HG03025 (cell line): ENCODE measurements at regions not wholly inside any gene's neighbourhood (a gene's known extent, or its start where the extent isn't known, plus 50 kb on each side); places are given as distances from the start of the nearest gene placed in this dataset.

Source experiments
- ATAC-seq: cut with Tn5 transposase; IDR thresholded peaks from one replicate; pipeline ENCODE4 v1.9.1; 2021; ENCODE audit warnings: mild to moderate bottlenecking, moderate library complexity; ENCODE audit not compliant: unreplicated experiment, low FRiP score

DNA sequence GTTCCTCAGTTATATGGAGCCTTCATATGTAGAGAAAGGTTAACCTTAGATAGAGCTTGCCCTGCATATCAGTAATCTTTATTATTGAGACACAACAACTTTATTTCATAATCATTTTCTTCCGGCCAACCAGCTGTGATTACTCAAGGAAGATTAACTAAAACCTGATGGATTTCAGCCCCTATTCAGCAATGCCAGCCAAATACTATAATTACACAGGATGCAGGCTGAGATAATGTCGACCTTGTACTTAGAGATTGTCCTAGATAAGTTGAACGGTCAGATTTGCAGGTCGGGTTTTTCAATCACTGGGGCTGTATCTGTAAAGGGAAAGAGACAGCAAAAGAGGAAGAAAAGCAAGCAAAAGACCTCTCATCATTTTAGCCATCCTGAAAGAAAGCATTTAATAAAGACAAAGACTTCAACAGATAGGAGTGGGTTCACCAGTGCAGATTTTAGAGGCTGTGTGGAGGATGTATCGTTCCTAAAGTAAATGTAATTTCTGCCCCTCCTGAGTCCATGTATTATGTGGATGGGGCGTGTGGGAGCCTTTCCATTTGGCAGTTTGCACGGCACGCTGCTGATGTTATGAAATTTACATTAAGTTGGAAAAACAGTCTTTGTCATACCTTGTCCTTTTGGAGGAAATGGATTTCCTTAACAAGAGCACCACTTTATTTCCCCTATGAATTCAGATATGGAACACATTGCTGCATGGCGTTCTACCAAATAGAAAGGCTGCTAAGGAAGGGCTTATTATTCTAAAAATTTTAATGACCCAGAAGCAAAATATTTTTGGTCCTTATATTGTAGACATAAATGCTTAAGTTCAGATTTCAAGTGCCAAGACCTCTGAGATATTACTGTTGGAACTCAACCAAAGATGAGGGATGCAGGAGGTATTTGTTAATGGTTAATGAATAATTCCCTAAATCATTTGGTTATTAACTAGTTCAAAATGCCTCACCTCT is 496.7 kb downstream of the SPRY1 start:
- no peak for ATAC-seq

DNA sequence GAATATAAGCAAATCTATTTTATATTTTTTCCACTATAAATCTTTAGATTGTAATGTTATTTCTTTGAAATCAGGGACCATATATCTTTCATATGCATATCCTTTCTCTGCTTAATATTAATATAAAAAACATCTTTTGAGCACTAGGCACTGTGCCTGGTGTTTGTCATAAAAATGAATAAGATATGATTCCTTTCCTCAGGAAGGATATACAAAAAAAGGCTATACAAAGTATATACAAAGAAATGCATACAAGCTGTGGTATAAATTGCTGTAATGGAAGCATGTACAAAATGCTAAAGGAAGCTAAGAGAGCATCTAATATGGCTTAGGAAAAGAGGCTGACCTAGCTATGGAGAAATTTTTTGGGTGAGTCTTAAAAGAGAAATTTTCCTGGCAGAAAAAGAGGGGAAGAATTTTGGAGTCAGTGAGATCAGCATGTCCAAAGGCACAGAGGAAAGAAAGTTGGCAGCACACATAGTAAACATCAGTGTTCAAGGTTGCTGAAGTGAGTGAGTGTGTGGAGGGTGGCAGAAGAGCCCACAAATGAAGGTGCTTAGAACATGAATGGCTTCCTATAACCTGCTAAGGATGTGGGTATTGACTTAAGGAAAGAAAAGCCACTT is 500.0 kb downstream of the SPRY1 start:
- ATAC-seq = no peak

DNA sequence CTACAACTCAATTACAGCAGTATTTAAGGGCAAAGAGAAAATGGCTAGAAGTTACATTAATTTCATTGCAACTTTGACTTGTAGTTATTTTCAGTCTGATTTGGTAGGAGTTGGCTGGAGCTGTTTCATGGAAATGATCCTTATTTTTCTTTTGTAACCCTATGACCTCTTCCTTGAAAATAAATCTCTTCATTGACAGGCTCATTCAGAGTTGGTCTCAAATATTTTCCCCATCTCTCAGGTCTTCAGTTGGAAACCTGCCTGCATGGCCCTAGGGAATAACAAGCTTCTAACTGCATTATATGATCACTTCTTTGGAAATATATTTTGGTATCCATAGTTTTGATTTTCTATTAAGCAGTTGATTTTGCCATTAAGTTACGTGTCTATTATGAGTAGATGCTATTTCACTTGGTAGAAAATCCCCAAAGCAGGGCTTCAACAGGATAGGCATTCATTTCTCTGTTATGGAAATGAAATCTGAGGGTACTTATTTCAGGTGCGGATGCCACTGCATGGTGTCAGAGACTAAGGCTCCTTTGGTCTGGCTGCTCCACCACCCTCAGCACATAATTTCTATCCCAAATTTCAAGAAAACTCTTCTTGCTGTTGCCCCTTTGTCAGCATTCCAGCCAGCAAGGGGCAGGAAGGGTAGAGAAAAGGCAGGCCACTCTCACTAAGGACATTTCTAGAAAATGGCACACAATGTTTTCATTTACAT is 502.5 kb downstream of the SPRY1 start:
- ATAC-seq = no peak

DNA sequence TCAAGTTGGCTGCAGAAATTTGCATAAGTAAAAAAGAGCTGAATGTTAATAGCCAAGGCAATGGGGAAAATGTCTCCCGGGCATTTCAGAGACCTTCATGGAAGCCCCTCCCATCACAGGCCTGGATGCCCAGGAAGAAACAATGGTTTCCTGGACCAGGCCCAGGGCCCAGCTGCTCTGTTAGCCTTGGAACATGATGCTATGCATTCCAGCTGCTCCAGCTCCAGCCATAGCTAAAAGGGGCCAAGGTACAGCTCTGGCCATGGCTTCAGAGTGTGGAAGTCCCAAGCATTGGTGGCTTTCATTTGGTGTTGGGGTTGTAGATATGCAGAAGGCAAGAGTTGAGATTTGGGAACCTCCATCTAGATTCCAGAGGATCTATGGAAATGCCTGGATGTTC is 508.3 kb downstream of the SPRY1 start:
- no peak for ATAC-seq

DNA sequence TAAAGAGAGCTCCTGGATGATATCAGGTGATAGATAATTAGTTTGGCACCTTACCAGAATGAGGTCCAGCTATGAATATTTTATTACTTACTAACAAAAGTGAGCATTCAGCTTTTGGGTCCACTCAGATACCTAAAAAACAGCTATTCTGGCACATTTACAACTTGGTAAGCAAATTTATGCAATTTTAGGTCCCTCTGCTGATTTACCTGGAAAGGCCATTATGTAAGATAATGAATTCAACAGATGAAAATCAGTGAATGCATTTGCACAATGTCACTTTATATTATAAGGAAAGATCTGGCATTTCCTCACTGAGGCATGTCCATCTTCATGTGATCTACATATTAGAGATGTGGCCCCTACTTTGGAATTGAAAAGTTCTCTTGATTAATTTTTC is 517.0 kb downstream of the SPRY1 start:
- no peak for ATAC-seq

DNA sequence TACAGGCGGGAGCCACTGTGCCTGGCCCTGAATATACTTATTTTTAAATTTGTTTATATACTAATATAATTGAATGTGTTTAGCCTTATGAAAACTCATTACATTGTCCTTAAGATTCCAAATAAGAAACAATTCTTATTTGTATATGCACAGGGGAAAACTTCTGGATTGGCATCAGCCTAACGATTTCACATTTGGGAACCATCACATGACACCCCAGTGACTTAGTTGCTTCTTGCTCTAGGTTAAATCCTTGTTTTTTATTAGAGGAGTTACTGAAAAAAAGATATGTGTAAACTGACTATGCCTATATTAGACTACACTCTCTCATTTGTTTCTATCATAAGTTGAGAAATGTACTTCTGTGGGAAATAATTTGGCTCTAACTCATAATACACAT is 520.2 kb downstream of the SPRY1 start:
- no peak for ATAC-seq

DNA sequence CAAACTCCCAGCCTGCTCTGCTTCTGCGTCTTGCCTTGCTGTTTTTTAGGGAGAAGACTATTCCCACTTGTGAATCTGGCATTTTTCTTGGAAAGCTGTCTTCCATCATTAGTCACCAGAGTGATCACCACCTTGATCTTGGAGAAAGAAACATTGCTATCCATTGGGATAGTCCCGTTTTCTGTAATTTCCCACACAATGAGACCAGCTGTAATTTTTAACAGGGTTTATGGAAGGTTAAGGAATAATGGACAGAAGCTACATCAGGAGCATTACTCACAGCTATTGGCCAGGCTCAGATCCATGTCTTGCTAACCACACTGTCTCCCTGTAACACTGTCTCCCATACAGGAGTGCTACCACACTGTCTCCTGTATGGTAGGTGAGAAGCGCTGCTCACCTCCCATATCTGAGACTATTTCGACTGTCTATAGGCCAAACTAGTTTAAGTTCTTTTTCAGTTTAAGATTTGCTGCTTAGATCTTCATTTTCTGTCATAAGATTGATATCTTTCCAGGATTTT is 523.0 kb downstream of the SPRY1 start:
- no peak for ATAC-seq

DNA sequence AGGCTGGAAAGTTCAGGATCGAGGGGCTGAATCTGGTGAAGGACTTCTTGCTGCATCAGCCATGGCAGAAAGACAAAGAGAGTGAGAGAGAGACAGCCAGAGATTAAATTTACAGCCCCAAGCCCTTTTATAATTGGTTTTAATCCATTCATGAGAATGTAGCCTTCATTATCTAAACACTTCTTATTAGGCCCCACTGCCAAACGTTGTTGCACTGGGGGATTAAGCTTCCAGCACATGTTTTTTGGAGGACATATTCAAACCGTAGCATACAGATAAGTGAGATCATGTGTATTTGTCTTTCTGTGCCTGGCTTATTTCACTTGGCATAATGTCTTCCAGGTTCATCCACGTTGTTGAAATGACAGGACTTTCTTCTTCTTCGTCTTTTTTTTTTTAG is 524.7 kb downstream of the SPRY1 start:
- no peak for ATAC-seq

DNA sequence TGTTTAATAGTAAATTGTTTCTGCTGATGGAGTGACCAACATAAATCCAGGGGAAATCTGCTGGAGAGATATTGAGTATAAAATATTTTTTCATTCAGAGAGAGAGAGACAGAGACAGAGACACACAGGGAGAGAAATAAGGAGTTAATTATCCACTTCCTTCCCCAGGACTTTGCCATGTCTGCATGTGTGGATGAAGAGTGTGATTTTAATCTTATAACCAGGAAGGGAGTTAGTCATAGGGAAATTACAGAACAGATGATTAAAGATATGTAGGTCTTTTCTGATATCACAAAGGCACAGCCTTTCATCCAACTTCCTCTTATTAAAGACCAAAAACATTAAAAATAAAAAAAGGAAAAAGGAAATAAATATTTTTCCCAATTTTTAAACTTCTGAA is 526.3 kb downstream of the SPRY1 start:
- no peak for ATAC-seq

DNA sequence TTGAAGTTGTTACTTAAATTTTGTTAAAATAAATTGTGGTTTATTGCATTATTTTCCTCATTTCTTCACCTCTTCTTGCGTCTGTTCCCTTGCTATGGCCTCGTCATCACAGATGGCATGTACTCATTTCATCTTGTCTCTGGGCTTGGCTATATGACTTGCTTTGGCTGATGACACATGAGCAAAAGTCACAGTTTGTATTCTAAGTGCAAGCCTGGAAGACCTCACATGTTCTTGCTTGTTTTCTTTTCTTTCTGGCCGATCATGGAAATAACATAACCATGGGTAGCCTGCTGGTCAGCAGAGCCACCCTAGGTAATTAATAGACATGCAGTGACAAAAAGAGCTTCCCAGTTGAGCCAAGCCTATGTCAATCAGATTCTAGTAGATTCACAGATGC is 527.9 kb downstream of the SPRY1 start:
- ATAC-seq = no peak

DNA sequence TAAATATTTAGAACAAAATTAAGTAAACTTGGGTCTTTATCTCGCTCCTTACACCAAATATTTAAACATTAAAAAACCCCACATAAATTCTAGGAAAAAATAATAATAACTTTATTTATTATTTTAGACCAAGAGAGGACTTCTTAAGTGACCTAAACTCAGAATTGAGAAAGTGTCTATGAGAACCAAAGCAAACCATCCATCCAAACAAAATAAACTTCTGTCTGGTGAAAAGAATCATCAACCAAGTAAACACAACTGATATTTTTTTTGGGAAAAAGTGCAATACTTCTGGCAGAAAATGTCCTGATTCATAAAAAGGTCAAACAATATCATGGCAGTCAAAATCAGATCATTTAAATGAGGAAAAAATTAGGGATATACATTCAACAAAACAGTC is 533.0 kb downstream of the SPRY1 start:
- no peak for ATAC-seq

DNA sequence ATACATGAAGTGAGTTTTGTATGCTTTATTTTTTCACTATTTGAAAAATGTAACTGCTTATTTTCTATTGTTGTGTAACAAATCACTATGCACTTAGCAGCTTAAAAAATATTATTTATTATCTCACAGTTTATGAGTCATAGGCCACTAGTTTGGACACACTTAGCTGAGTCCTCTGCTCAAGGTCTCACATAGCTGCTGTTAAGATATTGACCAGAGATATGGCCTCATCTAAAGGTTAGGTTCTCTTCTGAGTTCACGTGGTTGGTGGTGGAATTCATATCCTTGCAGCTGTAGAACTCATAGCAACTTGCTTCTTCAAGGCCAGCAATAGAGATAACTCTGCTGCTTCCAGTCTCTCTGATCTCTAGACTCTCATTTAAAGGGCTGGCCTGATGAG is 534.4 kb downstream of the SPRY1 start:
- no peak for ATAC-seq

DNA sequence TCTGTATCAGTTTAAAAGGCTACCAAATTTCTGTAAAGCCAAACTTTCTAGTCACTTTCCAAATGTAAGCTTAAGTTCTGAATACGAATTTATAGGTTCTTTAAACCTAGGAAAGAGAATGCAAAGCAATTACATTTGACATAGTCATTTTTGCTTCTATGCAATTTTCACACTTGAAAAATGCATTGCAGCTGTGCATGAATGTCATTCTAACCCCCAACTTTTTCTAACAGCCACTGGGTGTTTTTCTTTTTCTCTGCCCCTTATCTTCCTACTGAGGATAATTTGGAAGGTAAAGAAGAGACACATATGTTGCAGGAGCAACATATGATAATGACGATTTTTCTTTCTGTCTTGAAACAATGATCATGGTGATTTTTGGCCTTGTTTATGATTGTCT is 537.5 kb downstream of the SPRY1 start:
- no peak for ATAC-seq

DNA sequence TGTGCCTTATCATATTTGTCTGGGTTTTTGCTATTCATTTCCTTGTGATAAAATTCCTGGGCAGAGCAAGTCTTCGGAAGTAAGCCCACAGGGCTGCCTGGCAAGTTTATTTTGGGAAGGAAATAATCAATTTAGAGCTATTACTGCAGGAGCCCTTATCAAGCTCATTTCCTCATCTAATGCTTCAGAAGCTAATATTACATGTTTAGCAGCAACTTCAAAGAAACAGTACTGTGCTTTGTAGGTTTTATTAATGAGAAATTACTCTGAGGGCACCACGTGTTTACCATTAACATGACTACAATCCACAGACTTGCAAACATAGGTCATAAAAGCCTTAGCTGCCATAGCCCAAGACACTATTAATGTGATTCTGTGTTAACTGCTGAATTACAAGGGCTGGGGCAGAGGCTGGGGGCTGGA is 540.0 kb downstream of the SPRY1 start:
- no peak for ATAC-seq

DNA sequence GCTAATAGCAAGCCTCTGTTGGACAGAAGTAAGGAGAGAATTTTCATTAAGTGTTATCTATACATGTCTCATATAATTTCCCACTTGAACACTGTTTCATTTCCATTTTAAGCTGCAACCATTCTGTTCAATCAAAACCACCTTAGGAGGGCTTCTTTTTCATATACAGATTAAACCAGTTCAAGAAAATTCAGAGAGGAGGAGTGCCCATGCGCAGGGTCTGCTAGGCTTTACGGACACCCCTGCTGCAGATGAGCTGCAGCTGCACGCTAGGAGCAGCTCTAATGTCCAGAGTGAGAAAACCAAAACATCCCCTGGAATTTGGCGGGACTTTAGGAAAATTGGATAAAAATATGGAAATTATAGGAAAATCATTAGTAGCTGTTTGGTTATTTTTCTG is 541.0 kb downstream of the SPRY1 start:
- ATAC-seq = no peak

DNA sequence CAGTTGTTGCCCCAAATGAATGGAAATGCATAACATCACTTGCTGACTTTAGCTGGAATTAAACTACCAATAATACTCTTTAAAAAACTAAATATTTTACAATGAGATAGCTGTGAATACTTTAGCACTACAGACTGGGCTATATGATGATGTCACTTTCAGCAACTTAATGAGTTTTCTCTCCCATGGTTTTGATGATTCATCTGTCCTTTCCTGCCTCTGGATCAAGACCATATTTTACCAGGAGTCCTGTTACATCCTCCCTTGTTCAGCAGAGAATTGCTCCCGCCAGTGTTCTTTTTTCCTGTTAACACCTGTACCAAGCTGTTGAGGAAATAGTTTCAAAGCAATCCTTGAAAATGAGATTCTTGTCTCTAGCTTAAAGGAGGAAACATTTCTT is 543.0 kb downstream of the SPRY1 start:
- no peak for ATAC-seq

DNA sequence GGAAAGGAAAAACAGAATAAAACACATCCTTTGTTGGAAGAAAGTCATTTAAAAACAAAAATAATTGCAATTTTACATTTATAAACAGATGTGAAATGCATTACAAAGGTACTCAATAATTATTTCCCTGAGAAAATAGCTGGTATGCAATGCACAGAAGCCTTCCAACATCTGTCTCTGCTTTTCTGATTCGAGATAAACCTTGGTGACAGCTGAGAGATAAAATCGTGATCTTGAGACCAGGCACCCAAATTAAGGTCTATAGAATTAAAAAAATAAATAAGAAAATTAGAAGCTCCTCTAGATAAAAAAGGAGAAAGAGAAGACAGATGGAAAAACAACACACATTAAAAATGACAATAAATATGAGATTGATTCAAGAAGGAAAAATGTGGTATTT is 544.0 kb downstream of the SPRY1 start:
- no peak for ATAC-seq

DNA sequence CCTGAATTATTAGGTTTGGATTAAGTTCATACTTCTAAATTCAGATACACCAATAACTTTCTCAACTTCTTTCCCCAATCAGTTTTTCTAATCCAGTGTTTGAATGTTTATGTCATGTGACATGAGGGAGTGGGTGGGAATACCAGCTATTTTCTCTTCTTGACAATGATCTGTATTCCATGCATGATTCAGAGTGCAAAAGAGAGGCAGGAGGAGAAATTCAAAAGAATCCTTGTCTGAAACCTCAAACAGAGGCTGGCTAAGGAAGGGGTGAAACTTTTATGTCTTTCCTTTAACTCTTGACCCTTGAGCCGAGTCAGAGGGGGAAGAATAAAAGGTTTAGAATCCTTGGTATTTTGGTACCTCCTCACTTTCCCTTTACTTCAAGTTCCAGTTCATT is 544.7 kb downstream of the SPRY1 start:
- ATAC-seq = no peak

DNA sequence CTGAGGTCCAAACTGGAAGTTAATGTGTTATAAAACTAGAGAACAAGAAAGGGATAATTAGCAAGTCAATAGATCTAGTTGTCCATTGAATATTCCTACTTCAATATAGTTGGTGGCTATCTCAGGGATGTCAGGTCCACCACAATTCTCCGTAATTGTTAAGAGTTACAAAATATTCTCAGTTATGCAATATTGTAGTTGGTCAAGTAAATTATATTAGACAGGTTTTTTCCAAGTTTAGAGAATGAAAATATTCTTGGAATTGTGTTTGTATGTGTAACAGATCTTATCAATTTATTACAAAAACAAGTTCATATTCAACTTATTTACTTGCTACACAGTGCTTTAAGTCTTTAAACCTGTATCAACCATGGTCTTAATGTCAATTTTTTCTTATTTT is 547.4 kb downstream of the SPRY1 start:
- ATAC-seq = no peak

DNA sequence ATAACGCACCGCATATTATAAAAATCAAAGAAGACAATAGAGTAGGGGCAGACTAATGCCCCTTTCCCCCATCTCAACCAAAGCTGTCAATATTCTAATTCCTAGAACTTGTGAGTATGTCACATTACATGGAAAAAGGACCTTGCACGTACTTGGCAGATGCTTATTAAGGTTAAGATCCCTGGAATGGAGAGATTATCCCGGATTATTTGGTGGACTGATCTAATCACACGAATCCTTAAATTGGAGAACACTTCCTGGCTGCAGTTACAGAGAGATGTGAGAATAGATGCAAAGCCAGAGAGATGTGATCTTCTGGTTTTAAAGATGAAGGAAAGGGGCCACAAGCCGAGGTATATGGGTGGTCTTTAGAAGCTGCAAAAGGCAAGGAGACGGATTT is 548.7 kb downstream of the SPRY1 start:
- no peak for ATAC-seq

DNA sequence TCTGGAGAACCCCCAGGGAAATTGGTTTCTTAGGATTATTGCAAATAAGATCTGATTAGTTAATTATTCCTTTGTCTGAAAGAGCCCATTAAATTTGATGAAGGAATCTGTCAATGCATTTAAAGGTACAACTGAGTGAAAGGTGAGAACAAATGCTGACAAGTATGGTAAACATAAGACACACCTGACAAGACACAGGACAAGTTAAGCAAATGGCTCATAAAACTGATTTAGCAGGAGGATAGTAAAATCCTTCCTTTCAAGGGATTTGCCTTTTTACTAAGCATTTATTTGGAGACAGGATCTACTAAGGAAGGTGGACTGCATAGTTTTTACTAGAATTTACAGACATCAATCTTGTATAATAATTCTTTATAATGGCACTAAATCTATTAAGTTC is 553.9 kb downstream of the SPRY1 start:
- ATAC-seq = no peak
